Neural cell (in vitro differentiated cells): ENCODE measurements at regions not wholly inside any gene's neighbourhood (a gene's known extent, or its start where the extent isn't known, plus 50 kb on each side); places are given as distances from the start of the nearest gene placed in this dataset.

Experiments
- CTCF ChIP-seq: fragments of 450-650 bp; IDR thresholded peaks from 2 replicates; pipeline ENCODE4 v1.5.1; 2014; ENCODE audit warnings: antibody characterized with exemption, mild to moderate bottlenecking, moderate library complexity; ENCODE audit not compliant: poor library complexity, severe bottlenecking
- EP300 ChIP-seq: fragments of 450-650 bp; conservative IDR thresholded peaks from 2 replicates; pipeline ENCODE4 v1.6.1; 2014; ENCODE audit warnings: antibody characterized with exemption, mild to moderate bottlenecking, moderate library complexity; ENCODE audit not compliant: poor library complexity, severe bottlenecking
- EZH2 ChIP-seq: fragments of 200-600, 300-800 bp; shearing (Covaris generic), sonication (generic); IDR thresholded peaks from 2 replicates; pipeline ENCODE4 v1.6.1; 2014; ENCODE audit warnings: antibody characterized with exemption, low read length, borderline replicate concordance, mild to moderate bottlenecking; ENCODE audit not compliant: insufficient read depth, poor library complexity, severe bottlenecking
- MXI1 ChIP-seq: fragments of 450-650 bp; conservative IDR thresholded peaks from 2 replicates; pipeline ENCODE4 v1.6.1; 2014; ENCODE audit warnings: antibody characterized with exemption, mild to moderate bottlenecking; ENCODE audit not compliant: poor library complexity, severe bottlenecking
- POLR2AphosphoS5 ChIP-seq: IDR thresholded peaks from 2 replicates; pipeline ENCODE4 v1.6.1; 2012
- RAD21 ChIP-seq: fragments of 450-650 bp; conservative IDR thresholded peaks from 2 replicates; pipeline ENCODE4 v1.6.1; 2014; ENCODE audit warnings: antibody characterized with exemption, mild to moderate bottlenecking, moderate library complexity
- REST ChIP-seq: IDR thresholded peaks from 2 replicates; pipeline ENCODE4 v1.6.1; 2012; ENCODE audit warnings: borderline replicate concordance
- SMC3 ChIP-seq: fragments of 450-650 bp; conservative IDR thresholded peaks from 2 replicates; pipeline ENCODE4 v1.6.1; 2014; ENCODE audit warnings: antibody characterized with exemption, mild to moderate bottlenecking, moderate library complexity; ENCODE audit not compliant: poor library complexity

- no peak for TF ChIP-seq CTCF
- TF ChIP-seq RAD21: no peak
- TF ChIP-seq MXI1: no peak
- no peak for TF ChIP-seq EP300
- TF ChIP-seq SMC3: no peak
- TF ChIP-seq REST: no peak
- TF ChIP-seq EZH2: no peak
- no peak for TF ChIP-seq POLR2AphosphoS5
Observed at GRCh38 chr22:48592931-48593330, 1234.7 kb downstream of the BRD1 start.
